HG03565 (cell line): ENCODE measurements at regions not wholly inside any gene's neighbourhood (a gene's known extent, or its start where the extent isn't known, plus 50 kb on each side); places are given as distances from the start of the nearest gene placed in this dataset.

Source experiments
- ATAC-seq: cut with Tn5 transposase; IDR thresholded peaks from one replicate; pipeline ENCODE4 v1.9.1; 2021; ENCODE audit warnings: mild to moderate bottlenecking, moderate library complexity; ENCODE audit not compliant: unreplicated experiment

DNA sequence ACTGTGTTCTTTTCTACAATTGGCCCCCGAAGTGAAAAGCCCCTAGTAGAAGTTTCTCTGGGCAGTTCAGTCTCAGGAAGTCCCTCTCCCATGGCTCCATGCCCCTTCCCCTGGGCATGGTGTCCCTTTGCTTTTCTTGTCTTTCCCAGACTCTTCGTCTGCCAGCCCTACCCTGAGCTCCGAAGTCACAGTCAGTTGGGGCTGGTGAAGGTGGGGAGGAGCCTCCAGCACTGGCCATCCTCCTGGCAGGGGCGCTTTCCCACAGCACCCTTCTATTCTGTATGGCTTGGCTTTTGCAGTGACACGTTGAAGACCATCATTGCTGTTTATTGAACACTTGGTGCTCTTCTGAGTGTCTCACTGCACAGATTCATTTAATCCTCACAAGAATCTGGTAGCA, 195.1 kb upstream of the CADM1 start:
- no peak for ATAC-seq

DNA sequence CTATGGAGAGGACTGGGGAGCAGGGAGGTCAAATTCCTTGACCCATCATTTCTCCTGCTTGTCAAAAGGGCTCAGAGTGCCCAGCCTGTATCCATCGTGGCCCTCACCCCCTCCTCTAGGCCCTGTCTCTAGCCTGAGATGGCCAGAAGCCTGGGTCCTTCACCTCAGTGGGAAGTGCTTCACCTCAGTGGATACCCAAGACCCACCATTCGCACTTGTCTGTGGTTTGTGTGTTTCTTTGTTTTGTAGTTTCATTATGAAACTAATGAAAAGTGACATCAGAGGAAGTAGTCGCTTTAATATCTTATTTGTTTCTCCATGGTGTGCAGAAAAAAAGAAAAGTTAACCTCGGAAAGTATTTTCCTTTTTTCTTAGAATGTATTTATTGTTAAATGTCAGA, 194.0 kb upstream of the CADM1 start:
- ATAC-seq = no peak

DNA sequence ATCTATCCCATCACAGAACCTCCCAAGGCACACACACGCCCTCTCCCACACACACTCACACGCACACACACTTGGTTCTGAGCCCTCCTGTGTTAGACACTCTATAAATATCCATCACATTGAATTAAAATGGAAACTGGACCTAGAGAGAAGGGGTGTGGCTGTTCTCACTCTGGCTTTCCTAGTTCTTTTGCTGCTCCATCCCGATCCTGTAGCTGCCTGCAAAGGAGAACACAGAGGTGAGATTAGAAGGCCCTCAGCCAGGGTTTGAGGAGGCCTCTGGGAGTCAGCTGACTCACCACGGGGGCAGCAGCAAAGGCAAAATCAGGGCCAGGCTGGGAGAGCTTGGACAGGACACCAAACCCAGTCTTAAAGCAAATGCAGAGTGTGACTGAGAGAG, 192.3 kb upstream of the CADM1 start:
- ATAC-seq = no peak

DNA sequence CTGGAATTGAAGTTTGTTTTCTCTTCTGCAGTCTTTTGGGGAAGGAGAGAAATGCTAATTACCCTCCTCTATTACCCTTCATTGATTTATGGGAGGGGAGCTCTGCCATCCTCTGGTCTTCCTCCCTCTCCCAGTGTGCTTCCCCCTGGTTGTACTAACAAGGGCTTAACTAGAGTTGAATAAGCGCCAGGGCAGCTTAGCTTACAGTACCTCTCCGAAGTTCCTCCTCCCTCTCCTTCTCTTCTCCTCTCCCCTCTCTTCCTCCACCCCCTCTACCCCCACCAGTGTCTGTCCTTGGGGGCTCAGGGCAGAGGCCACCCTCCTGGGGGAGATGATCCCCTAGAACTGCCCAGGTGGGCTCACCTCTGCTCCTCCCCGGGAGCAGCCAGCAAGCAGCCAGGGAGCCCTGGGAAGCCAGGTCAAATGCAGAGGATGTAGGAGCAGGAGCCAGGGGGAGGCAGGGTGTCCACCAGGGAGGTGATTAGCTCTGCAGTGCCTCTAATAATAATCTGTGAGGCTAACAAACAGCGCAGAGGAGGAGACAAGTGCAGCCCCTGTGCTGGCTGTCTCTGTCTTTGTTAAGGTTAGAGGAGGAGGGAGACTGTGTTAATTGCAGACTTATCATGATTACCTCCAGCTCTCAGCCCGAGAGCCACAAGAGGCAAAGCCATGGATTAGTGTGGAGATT, 191.6 kb upstream of the CADM1 start:
- no peak for ATAC-seq

DNA sequence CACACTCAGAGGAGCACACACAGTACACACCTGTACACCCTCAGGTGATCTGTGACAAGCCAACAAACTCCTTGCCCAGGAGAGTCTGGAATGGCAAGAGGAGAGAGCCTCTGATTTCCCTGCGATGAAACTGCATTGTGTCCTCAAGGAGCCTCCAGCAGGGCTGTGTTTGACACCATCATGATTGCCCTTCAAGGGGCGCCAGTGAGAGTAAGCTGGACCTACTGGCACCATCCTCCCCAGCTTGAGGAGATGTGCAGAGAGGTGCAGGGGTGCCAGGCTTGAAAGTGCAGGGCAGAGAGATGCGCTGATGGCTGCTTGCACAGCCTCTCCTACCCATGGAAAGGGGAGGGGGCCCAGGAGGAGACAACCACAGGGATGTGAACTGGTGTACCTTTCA, 188.8 kb upstream of the CADM1 start:
- ATAC-seq = no peak

DNA sequence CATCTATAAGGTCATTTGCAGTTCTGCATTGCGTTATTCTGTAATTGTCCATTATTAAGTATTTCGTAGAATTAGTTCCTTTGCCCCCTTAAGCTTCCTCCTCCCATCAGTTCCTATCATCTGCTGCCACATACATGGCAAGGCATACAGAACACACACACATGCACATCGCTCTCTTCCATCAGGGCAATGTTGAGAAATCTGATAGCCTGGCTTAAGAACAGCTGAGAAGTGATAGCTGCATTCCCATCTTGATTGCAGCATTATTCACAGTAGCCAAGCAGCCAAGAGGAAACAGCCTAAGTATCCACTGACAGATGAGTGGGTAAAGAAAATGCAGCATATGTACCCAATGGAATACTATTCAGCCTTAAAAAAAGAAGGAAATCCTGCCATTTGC, 186.8 kb upstream of the CADM1 start:
- no peak for ATAC-seq

DNA sequence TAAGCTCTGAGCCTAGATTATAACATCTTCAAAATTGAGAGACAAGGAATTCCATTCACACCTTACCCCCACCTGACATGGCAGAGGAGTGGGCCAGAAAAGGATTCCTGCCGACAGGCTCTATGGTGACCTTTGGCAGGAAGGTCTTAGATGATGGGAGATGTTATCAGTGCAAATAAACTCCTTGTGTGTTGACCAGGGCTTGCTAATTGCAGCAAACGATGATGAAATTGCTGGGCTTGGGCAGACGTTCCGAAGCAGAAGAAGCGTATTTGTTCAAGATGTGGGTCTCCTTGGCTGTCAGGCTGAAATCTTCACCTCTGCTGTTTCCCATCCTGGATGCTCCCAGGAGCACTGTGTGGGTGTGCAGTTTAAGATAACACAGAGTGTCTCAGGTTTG, 183.7 kb upstream of the CADM1 start:
- ATAC-seq = no peak

DNA sequence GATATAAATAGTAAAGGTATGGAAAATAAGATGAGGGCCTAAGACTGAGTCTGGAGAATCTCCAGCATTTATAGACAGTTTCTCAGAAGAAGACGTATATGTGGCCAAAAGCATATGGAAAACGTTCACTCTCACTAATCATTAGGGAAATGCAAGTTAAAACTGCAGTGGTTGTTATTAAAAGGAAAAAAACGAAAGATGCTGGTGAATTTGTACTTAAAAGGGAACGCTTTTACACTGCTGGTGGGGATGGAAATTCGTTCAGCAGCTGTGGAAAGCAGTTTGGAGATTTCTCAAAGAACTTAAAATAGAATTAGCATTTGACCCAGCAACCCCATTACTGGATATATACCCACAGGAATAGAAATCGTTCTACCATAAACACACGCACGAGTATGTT, 180.5 kb upstream of the CADM1 start:
- no peak for ATAC-seq

DNA sequence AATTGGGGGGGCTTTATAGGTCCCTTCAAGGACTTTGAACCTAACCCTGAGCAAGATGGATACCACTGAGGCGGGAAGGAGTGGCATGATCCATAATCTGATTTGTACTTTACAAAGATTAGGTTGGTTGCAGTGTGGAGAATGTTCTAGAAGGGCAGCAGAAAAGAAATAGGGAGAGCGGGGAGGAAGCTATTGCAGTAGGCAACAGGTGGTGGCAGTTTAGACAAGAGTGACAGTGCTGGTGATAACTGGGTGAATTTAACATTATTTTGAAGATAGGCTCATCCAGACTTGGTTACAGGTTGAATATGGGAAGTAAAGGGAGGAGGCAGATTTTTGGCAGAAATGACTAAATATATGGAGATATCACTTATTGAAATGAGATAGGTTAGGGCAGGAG, 179.9 kb upstream of the CADM1 start:
- no peak for ATAC-seq

DNA sequence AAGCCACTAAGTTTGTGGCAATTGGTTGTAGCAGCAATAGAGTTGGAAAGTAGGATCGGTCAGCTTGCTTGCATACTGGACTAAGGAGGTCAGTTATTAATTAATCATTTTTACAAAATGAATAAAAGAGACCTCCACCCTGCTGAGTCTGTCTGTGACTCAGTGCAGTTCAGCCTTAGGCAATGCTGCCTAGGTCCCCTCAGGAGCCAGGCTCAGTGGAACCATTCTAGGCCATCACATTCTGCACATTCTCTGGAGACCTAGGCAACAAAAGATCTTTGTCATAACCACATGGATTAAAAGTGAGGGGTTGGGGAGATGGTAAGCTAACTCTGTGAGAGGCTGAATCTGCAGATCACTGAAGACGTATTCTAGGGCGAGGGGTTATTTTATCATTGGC, 178.7 kb upstream of the CADM1 start:
- ATAC-seq = no peak

DNA sequence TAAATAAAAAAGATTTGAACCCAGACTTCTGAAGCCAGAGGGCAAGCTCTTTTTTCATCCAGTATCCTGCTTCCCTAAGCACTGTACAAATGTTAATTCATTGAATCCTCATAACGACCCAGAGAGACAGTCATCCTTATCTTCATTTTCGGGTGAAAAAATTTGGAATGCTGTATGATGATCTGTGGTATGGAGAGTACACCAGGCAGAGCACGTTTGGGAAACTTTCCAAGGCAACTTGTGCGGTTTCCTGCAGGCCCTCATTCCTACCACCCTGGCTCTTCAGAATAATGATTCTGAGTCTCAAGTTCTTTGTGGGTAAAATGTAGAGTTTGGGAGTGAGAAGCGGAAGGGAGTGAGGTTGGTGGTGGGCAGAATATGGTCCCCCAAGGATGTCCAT, 177.9 kb upstream of the CADM1 start:
- ATAC-seq = no peak

DNA sequence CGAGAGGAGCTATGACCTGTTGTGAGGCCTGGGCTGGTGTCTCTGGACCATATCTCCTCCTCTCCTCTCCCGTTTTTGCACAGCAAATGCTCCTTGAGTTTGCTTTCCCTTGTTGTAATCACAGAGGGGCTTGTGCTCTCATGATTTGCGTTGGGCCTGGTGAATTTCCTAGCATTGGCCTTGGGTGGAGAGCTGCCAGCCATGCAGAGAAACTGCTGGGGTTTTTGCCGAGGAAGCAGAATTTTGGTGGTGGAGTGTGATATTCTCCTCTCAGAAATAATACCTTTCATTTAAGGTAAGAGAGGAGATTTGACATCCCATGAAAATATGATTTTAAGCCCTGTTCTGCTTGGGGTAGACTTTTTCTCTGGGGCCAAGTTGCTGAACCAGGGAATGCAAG, 175.7 kb upstream of the CADM1 start:
- ATAC-seq = no peak

DNA sequence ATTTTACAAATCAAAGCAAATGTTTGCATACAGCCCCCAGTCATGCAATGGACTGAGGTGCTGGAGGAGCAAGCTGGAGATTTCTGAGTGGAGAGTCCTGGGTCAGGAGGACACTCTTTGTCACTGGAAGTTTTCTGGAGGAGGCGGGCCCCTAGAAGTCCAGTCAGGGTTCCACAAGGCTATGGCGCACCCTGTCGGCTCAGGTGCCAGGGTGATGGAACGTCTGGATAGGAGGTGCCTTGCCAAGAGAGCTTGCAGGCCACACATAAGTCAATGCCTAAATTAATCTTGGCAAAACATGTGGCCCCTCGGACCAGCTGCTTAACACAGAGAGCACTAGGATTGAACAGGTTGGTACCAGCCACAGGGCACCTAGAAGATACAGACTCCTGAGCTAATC, 174.7 kb upstream of the CADM1 start:
- no peak for ATAC-seq

DNA sequence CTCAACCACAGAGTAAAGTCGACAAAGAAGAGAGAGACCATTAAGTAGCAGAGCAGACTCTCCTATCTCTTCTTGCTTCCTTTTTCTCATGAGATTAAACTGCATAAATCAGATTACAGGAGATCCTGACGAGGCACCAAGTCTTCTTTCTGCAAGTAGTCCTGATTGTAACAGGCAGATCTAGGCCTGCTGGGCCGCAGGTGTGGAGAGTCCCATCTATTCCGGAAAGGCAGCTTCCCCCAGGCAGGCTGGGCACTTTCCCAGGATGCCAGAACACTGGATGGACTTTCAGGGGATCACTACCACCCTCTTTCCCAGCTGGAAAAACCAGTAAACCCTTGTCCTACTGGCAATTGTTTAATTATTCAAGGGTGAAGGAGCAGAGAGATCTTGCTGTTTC, 173.0 kb upstream of the CADM1 start:
- ATAC-seq = no peak

DNA sequence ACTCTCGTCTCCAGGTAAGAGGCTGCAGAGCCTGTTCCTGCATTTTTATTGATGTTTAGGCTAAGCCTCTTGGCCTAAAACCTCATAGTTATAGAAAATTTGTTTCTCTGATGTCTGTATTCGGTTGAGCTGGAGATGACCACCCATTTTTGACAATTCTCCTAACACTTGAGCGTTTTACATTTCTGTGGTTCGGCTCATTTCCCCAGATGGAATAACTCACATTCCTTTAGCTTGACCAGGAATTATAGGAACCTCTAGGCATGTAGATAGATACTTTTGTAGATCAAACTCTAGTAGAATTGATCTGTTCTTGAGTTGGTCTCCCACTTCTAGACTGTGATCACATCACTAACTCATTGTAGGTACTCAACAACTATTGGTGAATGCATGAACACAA, 172.6 kb upstream of the CADM1 start:
- ATAC-seq = no peak

DNA sequence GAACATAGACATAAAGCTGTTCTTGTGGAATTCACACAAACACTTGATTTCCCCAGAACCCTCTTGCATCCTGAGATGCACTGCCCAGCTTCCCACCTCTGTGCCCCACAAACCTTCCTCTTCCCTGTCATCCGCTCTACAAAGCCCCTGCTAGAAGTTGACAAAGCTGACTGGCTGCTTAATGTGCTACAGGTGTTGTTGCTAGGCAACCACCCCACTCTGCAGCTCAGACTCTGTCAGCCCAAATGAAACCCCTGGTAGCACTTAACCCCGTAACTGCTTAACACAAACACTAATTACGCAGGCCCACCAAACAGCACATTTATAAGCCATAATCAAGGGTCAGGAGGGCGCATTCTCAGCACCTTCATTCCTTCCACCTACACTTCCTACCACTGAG, 172.0 kb upstream of the CADM1 start:
- ATAC-seq = no peak

DNA sequence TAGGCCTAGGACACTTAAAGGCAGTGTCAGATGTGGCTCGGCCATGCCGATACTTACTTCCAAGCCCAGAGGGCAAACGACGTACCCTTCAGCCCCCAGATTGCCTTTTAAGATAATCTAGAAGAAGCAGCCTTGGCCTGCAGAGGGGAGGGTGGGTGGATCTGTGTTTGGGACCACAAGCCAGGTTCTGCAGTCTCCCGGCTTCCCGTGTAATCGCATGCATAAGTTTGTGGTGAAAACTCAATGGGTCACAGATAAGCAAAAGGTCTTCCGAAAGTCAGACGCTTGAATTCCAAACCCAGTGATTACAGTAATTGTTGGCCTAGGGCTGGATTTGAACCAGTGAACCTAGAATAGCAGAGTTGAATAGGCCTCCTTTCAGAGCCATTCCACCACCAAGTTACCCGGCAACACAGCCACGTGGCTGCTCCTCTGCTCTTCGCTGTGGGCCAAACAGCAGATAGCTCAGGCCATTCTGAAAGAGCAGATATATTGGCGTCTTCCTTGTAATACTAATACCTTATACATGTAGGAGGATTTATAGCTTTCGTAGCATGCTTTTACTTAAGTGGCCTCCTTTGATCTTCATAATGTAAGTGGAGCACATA, 170.8 kb upstream of the CADM1 start:
- ATAC-seq = no peak

DNA sequence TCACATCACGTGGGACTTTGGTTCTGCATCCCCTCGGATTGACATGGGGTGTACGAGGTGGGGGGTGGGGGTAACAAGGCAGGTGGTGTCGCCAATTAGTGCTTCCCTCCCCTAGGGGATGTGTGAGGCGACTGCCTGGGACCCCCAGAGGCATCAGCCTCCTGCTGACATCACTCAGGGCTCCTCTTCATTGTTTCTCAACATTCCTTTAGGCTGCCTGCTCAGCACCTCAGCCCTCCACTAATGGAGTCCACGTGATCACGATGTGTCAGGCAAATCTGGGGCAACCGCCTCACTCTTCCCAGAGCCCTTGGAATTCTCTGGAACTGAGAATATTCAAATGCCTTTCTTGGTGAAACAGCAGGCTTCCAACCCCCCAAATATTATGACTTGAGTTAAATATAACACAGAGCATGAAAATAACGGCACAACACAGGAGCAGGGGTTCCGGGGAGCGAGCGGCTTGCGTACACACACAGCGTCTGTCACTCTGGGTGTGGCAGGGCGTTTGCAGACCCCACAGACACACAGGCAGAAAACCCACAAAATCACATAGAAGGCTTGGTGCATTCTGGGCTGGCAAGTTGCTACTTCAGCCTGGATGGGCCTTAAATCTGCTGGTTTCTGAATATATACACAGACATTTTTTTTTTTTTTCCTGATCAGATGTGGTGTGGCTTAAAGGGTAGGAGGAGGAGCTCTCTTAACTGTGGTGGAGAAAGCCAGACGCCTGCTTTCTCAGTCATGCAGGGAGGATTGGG, 170.1 kb upstream of the CADM1 start:
- no peak for ATAC-seq

DNA sequence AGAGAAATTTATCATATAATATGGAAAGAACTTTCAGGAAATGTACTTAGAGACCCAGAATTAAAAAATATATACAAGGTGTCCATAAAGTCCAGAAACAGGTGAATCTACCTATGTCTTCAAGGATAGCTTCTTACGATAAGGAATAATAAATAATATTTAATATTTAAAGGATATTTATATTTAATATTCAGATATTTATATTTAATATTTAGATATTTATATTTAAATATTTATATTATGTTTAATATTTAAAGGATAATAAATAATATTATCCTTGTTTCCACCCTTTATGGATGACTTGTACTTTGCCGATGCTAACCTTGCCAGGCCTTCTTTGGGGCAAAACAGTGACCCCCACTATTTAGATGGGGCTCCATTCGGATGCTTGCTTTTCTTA, 169.5 kb upstream of the CADM1 start:
- no peak for ATAC-seq

DNA sequence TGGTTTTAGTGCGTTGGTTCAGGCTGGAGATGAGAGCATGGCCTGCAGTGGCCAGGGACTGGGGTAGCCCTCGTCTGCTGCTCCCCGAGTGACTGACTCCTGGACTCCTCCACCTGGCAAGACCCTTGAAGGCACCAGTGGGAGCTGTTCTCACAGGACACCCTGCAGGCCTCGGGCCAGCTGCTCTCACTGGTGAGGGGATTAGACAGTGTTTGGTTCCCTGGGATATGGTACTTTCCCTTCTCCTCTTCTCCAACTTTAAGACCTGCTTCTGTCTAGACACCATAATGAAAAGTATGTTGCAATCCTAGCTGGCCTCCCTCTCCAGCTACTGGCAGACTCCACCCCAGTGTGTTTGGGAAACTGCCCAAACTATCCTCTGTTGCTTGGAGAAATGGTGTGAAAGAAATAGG, 168.8 kb upstream of the CADM1 start:
- ATAC-seq = no peak

DNA sequence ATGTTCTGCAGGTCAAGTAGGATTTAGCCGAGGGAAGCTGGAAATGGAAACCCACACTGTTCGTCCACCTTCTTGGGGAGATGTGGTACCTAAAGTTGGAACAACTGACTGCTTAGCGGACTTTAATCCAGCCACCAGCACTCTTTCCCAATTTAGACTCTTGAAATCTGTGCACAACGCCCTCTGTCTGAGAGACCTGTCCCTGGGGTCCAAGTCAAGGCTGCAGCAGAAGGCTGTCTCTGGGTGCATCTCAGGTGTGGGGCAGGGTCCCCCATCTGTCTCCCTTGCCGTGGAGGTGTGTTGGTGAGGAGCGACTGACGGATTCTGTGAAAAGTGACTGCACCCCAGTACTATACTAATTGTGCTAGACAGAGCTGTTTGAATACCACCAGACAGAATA, 168.2 kb upstream of the CADM1 start:
- ATAC-seq = no peak

DNA sequence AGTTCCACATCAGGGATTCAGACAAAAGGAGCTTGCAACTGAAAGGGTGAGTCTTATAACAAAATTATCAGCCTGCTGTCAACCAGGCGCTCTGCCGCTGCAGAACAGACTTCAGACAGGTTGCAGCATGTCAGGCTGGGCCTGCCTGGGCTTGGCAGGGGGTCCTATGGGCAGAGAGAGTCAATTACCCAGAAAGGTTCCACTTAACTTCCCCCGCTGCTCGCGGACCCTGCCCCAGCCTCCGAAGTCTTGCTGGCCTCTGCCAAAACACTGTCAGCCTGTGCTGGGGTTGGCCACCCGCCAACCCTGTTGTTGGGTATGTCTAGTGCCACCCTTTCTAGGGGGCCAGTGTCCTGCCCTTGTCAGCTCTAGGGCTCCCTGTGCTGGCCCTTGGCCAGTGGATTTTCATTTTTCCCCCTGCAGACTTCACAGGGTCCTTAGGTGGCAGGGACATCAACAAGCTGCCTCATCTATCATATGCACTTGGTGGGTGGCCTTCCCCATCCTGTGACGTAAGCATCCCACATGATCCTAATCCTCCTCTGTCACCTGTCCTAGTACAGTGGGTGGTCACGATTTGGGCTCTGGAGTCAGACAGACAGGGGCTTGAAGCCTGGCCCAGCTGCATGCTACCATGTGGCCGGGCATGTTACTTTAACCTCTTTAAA, 166.5 kb upstream of the CADM1 start:
- no peak for ATAC-seq
